NCI-H146 treated with DMSO at 0.1 percent for 48 hours (cell line): ENCODE measurements at regions not wholly inside any gene's neighbourhood (a gene's known extent, or its start where the extent isn't known, plus 50 kb on each side); places are given as distances from the start of the nearest gene placed in this dataset.

ENCODE experiments used
- DNase-seq: peaks from one replicate; lab custom pipeline; 2025; ENCODE audit not compliant: unreplicated experiment; lab: John Stamatoyannopoulos, UW

DNA sequence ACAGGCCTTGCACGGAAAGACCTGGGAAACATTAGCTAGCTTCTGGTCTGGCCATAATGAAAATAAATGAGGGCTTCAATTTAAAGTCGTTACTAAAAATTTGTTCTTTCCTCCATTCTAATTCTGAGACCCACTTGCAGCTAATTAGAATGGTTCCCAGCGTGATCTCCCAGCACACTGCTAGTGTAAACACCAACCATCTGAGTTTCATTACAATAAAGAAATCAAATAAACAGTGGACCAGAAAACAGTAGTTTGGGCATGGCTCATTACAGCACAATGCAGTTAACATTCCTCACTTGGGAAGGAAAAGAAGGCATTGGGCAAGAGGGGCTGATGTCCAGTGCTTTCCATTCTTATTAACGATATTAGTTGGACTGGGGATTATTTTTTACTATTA lies 410.9 kb upstream of the SOX9 start:
- peak; percentile 83 for DNase-seq

DNA sequence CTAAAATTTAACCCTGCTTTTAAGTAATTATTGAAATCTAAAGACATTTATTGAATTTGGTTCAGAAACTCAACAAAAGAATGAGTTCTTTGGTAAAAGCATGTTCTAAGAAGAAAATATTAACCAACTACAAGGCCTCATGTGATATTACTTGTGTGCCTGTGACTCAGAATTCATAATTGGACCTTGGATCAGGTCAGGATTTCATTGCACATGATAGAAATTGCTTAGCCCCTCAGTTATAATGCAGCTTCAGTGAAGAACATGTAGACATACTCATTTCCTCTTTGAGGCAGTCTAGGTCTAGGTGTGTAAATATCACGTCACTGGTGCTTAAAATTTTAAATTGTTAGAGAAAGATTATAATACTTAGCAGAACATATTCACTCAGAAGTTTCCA lies 410.0 kb upstream of the SOX9 start:
- DNase-seq: peak; percentile 12

GRCh38 chr17:71713846-71714245 lies 407.0 kb upstream of the SOX9 start:
- DNase-seq: no peak

DNA sequence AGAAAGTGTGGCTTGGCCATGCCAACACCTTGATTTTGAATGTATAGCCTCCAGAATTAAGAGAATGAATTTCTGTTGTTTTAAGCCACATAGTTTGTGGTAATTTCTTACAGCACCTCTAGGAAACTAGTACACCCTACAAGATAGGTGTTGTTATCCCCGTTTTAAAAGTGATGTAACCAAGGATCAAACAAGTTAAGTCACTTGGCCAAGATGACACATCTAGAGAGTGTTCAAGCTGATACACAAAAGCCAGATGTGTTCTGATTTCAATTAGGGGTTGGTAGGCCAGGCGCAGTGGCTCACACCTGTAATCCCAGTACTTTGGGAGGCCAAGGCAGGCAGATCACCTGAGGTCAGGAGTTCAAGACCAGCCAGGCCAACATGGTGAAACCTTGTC lies 396.5 kb upstream of the SOX9 start:
- no peak for DNase-seq

DNA sequence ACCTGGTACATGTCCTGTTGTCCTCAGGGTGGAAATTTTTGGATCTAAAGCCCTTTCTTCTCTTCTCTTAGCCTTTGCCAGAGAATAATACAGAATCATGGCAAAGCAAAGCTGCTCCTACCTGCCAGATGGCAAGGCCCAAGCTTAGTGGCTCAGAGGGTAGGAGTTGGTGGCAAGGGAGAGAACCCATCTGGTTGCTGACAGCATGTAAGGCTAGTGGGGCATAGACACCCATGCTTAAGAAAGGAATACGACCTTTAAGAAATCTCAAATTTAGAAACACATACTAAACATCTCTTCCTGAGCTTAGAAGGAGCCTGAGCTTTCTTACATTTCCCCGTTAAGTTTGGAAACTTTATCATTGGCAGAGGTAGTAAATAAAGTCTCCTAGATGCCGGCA lies 395.0 kb upstream of the SOX9 start:
- DNase-seq: no peak

DNA sequence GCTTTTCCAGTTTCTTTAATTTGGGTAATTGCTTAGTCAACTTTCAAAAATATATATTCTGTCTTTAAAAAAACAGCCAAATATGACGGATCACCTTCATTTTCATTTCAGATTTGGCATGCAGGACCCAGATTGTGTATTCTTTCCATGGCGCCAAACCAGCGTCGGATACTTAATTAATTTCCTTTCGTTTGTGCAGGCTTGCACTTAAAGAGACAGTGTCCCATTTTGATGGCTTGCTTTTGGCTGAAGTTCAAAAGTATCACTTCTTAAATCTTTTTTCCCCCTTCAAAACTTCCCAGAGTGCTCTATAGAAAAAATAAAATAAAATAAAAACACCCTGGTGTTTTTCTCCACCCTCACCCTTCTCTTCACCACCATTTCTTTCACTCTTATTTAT lies 394.5 kb upstream of the SOX9 start:
- no peak for DNase-seq

DNA sequence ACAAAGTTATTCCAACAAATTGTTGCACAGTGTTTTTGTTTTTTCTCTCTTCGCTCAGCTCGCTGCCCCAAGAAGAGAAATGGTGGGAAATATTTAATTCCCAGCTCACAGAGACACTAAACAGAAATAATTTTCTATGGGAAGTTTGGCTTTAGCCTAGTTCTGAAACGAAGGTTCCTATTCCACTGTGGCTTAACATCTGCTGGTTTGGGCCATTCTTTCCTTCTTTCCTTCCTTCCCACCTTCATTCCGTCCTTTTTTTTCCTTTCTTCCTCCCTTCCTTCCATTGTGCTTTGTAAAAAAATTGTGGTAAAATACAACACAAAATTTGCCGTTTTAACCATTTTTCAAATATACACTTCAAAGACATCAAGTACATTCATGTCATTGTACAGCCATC lies 393.5 kb upstream of the SOX9 start:
- DNase-seq: no peak

GRCh38 chr17:71727723-71728122 lies 393.1 kb upstream of the SOX9 start:
- DNase-seq: no peak

DNA sequence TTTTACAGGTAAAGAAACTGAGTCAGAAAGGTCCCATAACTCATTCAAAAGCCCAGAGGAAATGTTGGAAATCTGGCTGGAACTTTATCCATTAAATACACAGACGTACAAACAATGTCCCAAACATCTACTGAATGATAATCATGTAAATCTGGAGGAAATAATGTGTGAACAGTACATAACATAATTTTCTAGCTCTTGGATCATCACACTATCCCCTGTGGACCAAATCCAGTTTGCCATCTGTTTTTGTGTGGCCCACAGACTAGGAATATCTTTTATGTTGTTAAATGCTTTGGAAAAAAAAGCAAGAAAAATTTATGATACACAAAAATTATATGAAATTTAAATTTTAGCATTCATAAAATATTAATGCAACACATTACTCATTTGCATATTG lies 389.9 kb upstream of the SOX9 start:
- DNase-seq: no peak

DNA sequence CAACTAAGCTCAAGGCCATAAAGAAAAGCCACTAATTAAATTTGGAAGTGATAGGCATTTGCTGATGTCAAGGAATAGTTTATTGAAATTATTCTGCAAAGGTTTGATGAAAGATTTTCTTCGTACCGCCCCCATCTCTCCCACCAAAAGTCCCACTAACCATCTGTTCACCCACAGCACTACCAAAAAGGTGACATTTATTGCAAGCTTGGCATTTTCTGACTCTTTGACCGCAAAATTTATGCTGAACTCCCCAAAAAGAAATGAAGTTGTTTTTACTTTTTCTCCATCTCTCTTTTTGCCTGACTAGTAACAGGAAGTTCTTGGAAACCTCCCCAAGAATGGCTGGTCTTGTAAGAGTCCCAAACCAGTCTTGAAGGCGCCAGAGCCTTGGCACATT lies 384.9 kb upstream of the SOX9 start:
- no peak for DNase-seq

DNA sequence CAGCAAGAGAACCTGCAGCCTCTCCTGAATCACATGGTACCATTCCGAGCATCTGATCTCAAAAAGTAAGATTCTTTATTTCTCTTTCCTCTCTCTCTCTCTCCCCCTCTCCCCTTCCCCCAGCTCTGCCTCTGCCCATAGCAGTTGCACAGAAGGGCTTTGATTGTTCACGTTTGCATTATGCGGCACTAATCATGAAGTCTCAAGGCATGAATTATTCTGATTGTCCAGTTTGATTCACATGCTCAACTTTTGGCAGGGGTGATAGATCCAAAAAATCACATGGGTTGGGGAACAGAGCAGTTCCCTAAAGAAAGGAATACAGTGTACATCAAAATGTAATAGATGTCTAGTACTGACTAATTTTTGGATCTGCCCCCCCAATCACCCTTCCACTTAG lies 380.0 kb upstream of the SOX9 start:
- no peak for DNase-seq

- DNase-seq: no peak
These were observed 379.0 kb upstream of the SOX9 start for GRCh38 chr17:71741836-71742235.

DNA sequence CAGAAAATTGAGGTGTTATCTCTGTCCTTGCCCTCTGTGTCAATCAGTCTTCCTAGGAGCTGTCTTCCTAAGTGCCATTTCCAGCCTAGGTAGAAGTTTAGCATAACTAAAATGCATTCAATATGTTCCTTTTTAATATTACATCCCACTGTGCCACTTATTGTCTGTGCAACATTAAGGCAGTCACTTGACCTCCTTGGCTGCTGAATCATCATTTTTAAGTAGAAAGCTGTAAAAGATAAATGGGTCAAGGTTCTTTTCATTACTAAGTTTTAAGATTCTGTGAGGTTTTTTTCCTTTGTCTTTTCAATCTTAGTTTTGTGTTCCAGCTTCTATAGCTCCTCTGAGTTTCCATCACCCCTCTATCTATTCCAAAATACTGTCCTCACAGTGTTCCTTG lies 371.9 kb upstream of the SOX9 start:
- no peak for DNase-seq

DNA sequence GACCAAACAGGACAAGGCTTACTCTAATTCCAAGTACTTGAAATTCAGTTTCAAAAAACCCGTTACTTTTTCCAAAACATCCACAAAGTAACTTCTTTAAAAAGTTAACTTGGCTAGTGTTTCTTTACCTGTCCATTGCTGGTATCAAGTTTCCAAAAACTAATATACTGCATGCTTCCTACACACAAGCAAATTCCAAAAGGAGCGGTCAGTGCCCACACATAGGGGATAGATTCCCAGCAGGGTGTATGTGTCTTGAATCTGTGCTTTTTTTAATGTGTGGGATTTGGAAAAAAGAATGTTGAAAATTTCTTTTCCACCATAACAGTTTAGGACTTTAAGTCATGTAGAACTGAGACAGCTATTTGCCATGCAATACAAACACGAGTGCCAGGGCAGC lies 367.8 kb upstream of the SOX9 start:
- DNase-seq: no peak

- DNase-seq: no peak
These were observed 363.7 kb upstream of the SOX9 start for GRCh38 chr17:71757156-71757555.

DNA sequence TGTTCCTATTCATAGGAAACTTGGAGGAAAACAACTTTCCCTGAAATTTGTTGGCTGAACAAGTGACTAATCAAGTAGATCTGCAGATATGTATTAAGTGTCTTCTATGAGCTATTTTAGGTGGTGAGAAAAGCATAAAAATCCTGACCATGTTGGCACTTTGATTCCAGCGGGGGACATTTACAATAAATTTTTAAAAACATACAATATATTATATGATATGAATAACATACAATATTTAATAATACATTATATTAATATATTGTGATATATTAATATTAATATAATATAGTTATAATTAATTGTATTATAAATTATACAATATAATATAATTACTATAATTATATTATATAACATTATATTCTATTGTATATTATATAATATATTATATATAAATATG lies 362.9 kb upstream of the SOX9 start:
- no peak for DNase-seq

GRCh38 chr17:71759422-71760060 lies 361.3 kb upstream of the SOX9 start:
- no peak for DNase-seq

DNA sequence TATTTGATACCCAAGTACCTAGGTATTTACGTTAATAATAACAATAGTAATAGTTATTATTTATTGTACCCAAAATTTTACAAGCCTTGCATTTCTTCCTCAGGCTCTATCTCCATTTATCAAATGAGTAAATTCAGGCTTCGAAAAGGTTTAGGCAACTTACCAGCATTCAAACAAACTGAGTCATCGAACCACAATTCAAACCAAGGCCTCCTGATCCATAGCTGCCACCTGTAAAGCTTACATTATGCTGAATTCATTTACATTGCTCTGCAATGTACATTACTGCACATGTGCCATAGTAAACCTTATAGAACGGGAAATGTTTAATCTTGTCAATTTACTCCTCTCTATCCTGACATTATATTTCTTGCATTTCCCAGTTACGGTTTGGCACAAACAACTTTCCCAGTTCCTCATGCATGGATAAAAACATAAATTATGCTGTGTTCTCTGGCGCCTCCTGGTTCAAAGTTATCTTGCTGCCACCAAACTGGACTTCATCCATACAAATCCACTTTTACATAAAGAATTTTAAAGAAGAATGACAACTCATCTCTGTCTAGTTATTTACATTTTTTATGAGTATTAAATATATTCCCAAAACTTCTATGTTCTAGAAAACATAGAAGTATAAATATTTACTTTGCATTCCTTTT lies 360.6 kb upstream of the SOX9 start:
- no peak for DNase-seq

GRCh38 chr17:71762526-71762925 lies 358.3 kb upstream of the SOX9 start:
- DNase-seq: no peak

DNA sequence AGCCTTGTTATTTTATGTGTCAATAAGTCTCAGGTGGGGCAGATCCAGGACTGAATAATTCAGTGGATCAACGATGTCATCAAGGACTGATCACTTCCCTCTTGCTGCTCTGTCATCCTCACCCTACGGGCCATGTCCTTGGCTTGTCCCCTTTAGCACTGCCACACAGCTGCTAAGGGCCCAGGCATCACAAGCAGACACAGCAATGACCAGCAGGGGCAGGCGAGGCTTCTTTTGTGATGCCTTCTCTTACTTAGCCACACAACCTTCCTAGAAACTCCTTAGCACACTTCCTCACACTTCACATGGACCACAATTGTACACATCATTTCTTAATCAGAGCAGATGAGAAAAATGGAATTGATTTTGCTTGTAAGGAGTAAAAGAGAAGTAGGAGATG lies 356.3 kb upstream of the SOX9 start:
- no peak for DNase-seq

DNA sequence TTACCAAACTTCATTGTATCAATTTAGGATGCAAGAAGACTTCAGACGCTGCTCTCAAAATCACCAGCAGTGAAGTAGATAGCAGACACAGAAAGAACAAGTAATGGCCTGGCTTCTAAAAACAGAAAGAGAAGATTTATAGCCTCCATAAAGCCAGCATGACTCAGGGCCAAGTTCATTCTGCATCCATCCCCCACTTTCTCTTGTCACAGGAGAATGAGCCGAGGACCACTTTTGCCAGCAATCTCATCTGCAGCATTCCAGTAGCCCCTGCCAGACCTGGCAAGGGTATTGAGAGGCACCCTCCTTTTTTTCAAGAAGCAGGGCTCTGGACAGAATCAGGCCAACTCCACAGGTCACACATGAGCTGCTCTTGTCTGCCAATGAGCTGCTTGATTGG lies 355.4 kb upstream of the SOX9 start:
- no peak for DNase-seq

DNA sequence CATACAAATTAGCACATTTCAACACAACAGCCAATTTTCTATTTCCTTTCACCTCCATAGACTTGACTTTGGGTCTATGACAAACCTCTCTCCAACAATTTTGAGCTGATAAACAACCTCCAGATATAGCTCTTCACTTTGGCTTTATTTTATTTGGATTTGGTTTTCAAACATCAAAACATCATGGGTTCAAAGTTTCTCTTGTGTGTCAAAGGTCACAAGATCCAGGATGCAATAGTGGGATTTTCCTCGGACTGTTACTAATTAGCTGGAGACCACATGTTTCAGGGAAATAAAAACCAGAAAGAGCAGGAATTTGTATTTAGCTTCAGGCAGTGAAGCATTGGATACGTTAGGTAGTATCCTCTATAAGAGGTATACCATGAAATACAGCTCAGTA lies 351.0 kb upstream of the SOX9 start:
- DNase-seq: no peak

GRCh38 chr17:71777048-71777640 lies 343.7 kb upstream of the SOX9 start:
- no peak for DNase-seq
